Stromal cell of bone marrow (primary cell): ENCODE measurements at regions not wholly inside any gene's neighbourhood (a gene's known extent, or its start where the extent isn't known, plus 50 kb on each side); places are given as distances from the start of the nearest gene placed in this dataset.
"Not testable (repeated sequence)": the region's sequence is repeated elsewhere in the genome, so short reads cannot be mapped to it uniquely, and the experiment has no call there.

Experiments used
- DNase-seq: peaks from one replicate; pipeline ENCODE4 v3.0.0-alpha.2; 2012; ENCODE audit warnings: low read depth

DNA sequence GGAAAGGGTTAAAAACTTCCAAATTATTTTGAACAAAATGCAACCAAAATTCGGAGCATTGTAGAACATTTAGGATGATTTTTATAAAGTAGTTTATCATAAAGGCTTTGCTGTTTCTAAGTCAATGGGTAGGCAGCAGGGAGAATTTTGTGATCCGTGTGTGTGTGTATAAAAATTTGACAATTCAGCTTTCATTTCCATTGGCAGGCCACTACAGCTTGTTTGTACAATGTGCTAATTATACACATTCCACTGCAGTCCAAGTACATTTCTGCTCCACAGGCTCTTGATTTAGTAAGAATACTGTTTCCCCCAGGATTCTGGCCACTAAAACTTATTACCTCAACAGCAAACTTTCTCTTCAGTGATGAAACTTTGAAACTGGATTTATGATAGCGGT, 71.8 kb upstream of the LTBP1 start:
- DNase-seq: no peak

DNA sequence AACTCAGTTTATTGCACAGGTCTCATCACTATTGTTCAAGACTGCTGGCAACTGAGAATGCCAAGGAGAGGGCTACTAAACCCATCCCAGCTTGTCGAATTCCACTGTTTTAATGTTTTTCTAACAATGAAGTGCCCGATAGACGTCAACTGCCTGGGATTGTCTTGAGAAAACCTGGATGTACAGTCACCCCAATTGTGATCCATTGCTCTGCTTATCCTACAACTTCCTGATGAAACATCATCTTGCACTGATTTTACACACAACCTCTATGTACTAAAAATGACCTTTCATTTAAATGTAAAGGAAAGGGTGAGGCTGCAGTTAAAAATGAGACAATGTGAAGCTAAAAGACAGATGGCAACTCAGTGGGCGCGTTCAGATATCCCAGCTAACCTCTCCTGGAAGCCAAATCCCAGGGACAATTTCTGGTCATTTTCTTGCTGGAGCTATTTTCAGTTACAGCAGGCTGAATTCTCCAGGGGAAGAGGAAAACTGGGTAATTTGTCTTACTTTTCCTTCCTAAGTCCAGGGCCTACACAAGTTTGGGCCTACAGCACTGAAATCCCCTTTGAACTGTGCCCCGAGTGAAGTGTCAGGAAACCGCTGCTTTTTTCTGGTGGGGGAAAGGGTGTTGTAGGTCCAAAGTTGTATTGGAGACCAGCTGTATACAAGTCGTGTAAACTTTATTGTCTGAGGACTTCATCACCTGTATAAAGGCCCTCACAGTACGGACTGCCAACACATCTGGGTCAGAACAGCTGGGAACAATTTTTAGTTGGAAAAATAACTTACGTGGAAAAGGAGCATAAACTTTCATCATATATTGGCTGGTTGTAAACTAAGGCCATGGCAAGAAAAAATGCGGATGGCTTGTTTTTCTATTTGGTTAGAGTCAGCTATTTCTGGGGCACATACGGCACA, 68.9 kb upstream of the LTBP1 start:
- DNase-seq: no peak

DNA sequence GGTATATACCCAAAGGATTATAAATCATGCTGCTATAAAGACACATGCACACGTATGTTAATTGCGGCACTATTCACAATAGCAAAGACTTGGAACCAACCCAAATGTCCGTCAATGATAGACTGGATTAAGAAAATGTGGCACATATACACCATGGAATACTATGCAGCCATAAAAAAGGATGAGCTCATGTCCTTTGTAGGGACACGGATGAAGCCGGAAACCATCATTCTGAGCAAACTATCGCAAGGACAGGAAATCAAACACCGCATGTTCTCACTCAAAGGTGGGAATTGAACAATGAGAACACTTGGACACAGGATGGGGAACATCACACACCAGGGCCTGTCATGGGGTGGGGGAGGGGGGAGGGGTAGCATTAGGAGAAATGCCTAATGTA, 66.8 kb upstream of the LTBP1 start:
- DNase-seq: not testable (repeated sequence)

DNA sequence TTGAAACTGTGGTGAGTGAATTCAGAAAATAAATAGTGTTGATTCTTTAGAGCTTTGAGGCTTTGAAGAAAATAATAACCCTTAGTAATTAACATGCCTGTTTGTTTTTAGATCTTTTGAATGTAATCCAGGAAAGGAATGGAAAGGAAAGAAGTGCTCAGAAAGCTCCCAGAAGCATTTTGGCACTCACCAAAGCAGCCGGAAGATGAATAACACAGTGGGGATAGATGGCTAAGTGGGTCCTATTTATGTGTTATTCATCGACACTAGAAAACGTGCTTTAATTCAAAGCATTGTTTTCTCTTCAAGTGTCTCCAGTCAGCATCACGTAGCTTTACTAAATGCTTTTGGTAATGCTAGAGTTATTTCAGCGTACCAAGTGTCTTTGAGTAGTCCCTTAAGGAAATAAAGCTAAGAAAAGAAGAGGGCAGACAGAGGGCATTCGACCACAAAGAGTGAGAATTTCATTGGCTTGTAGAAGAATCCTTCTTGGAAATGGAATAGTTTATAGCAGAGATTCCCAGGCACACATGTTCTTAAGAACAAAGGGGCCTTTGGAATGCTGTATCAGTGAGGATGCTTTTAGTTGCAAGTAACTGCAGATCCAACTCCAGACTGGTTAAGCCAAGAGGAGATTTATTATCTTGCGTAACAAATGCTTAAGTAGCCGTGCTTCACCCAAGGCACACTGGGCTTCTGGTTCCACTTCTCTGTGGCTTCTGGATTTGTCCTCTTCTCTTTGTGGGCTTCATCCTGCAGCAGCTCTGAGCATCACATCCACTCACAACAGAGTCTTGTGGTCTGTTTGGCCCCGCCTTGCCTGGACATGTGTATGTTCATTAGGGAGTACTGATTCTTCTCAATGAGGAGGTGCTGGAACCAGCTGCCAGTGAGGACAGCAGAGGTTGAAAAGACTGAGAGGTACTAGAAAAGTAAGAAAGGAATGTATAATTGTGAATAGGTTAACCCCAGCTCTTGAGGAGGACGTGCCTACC, 63.6 kb upstream of the LTBP1 start:
- DNase-seq: peak; percentile 15

DNA sequence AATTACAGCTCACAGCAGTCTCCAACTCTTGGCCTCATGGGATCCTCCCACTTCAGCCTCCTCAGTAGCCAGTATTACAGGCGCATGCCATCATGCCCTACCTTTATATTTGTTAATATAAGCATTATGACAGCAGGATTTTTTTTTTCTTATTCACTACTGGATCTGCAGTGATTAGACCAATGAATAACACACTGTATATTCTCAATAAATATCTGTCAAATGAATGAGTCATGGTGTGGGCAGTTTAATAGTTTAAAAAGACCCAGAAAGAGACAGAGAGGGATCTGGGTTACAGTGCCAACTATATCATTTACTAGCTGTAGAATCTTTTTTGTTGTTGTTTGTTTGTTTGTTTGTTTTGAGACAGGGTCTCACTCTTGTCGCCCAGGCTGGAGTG, 62.4 kb upstream of the LTBP1 start:
- DNase-seq: no peak

DNA sequence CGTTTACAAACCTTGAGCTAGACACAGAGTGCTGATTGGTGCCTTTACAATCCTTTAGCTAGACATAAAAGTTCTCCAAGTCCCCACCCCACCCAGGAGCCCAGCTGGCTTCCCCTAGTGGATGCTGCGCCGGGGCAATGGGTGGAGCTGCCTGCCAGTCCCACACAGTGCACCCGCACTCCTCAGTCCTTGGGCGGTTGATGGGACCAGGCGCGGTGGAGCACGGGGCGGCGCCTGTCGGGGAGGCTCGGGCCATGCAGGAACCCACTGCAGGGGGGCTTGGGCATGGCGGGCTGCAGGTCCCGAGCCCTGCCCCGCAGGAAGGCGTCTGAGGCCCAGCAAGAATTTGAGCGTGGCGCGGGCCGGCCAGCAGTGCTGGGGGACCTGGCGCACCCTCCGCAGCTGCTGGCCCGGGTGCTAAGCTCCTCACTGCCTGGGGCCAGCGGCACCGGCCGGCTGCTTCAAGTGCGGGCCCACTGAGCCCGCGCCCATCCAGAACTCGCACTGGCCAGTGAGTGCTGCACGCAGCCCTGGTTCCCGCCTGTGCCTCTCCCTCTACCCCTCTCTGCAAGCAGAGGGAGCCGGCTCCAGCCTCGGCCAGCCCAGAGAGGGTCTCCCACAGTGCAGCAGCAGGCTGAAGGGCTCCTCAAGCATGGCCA, 60.2 kb upstream of the LTBP1 start:
- DNase-seq: not testable (repeated sequence)

DNA sequence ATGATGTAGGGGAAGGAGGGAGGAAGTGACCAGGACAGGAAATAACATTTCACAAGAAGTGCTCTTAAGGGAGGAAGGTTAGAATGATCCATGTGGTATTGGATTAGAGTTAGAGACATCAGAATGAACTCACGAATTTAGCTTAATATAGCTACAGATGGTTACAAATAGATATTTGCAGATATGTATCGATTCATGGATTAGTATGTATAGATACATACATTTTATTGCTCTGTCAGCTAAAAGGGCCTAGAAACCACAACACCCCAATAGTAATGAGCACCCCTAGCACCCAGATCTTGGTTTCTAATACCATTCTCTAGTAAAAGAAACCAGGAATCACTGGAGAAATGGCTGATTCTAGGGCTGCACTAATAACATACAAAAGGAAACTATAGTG, 59.6 kb upstream of the LTBP1 start:
- no peak for DNase-seq

DNA sequence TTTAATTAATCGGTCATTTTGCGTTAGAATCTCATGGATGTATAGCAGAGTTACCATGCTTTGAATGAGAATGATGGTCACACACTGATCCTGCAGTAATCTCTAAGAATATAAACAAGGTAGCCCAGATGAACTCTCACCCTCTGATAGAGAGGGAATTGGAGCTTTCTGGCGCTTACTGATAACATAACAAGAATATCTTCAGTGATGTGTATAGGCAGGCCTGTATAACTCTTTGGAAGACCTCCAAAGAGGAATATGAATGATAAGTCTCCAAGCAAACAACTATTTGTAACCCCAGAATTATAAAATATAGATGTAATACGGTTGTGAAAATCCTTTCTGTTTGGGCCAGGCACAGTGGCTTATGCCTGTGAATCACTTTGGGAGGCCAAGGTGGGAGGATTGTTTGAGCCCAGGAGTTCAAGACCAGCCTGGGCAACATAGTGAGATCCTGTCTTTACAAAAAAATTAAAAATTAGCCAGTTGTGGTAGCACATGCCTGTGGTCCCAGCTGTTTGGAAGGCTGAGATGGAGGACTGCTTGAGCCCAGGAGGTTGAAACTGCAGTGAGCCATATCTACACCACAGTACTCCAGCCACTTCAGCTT, 52.5 kb upstream of the LTBP1 start:
- no peak for DNase-seq

DNA sequence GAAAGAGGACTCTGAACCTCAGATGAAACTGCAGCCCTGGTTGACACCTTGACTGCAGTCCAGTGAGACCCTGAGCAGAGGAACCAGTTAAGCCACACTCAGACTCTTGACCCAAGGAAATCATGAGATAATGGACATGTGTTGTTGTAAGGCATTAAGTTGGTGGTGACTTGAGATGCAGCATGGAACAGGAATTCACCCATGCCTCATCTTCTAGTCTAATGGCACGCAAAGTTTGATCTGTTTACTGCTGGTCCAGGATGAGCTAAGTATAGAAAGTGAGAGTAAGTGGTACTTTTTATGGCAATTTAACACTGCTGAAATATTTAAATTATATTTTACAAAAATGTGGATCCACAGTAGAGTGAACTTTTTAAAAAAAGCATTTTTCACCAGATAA, 51.3 kb upstream of the LTBP1 start:
- no peak for DNase-seq
